Keratinocyte (primary cell): ENCODE measurements at regions not wholly inside any gene's neighbourhood (a gene's known extent, or its start where the extent isn't known, plus 50 kb on each side); places are given as distances from the start of the nearest gene placed in this dataset.

ENCODE experiments used
- EZH2 ChIP-seq: IDR thresholded peaks from one replicate; pipeline ENCODE4 v1.6.1; 2012; ENCODE audit warnings: inconsistent platforms, mild to moderate bottlenecking, low read length, moderate library complexity
- TF ChIP-seq, protein P1 (sequence below), 3 experiments: IDR thresholded peaks in 1 of 3; conservative IDR thresholded peaks in 1 of 3; optimal IDR thresholded peaks in 1 of 3; 2 replicates in 2 of 3; 3 replicates in 1 of 3; pipeline versions ENCODE3 to v1.5.1; 2011; ENCODE audit warnings: low read length in 3 of 3, mild to moderate bottlenecking in 3 of 3, moderate library complexity in 2 of 3, control low read depth in 1 of 3, inconsistent platforms in 1 of 3; ENCODE audit not compliant: insufficient read depth in 2 of 3; ENCODE audit errors: extremely low read depth in 1 of 3

DNA sequence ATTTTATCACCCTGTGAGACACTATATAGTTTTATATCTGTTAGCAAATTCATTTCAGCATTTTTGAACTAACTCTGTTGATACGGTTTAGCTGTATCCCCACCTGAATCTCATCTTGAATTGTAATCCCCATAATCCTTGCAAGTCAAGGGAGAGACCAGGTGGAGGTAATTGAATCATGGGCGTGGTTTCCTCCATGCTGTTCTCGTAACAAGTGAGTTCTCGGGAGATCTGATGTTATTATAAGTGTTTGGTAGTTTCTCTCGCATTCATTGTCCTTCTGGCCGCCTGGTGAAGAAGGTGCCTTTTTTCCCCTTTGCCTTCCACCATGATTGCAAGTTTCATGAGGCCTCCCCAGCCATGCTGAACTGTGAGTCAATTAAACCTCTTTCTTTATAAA, 53.2 kb upstream of the TMC3 start:
- TF ChIP-seq, protein P1, sequence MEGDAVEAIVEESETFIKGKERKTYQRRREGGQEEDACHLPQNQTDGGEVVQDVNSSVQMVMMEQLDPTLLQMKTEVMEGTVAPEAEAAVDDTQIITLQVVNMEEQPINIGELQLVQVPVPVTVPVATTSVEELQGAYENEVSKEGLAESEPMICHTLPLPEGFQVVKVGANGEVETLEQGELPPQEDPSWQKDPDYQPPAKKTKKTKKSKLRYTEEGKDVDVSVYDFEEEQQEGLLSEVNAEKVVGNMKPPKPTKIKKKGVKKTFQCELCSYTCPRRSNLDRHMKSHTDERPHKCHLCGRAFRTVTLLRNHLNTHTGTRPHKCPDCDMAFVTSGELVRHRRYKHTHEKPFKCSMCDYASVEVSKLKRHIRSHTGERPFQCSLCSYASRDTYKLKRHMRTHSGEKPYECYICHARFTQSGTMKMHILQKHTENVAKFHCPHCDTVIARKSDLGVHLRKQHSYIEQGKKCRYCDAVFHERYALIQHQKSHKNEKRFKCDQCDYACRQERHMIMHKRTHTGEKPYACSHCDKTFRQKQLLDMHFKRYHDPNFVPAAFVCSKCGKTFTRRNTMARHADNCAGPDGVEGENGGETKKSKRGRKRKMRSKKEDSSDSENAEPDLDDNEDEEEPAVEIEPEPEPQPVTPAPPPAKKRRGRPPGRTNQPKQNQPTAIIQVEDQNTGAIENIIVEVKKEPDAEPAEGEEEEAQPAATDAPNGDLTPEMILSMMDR (optimal IDR thresholded peaks at IDR 0.05 in 1 of 3, IDR thresholded peaks at IDR 0.05 in 1 of 3, conservative IDR thresholded peaks at IDR 0.05 in 1 of 3; ENCODE audit: extremely low read depth in 1 of 3, insufficient read depth in 2 of 3, low read length in 3 of 3): no peak
- TF ChIP-seq EZH2: no peak
